Erythroblast (primary cell): ENCODE measurements at regions not wholly inside any gene's neighbourhood (a gene's known extent, or its start where the extent isn't known, plus 50 kb on each side); places are given as distances from the start of the nearest gene placed in this dataset.

Source experiments
- GATA1 ChIP-seq: IDR thresholded peaks from 2 replicates; pipeline ENCODE4 v1.6.1; 2011; ENCODE audit warnings: low read depth, mild to moderate bottlenecking, control low read depth, low read length, moderate library complexity
- POLR2A ChIP-seq: IDR thresholded peaks from 2 replicates; pipeline ENCODE4 v1.6.1; 2011; ENCODE audit warnings: mild to moderate bottlenecking, low read length

DNA sequence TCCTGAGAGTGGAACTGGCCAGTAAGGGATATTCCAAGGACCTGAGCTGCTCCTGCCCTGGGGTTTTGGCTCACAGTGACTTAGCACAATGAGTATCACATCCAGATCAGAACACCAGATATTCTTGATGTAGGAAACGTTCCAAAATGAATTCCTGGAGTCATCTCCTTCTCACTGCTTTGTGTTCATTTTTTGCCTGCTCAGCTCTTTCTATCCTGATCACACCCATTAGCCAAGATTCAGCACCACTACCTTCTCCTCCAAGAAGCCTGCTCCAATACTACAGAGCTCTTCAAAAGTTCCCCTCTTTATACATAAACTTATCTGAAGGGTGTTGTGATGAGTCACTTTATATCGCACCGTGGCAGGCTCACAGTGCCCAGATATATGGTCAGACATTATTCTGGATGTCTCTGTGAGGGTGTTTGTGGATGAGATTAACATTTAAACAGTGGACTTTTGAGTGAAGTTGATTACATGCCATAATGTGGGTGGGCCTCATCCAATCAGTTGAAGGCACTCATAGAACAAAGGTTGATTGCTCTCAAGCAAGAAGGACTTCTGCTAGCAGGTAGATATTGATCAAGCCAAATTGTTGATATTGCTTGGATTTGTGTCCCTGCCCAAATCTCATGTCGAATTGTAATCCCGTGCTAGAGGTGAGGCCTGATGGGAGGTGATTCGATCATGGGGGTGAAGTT lies 1155.2 kb upstream of the AUTS2 start:
- no peak for TF ChIP-seq POLR2A
- TF ChIP-seq GATA1, result no peak
